Stimulated activated naive CD4-positive, alpha-beta T cell treated with Interleukin-2 at 50 U/mL for 16 hours (primary cell): ENCODE measurements at regions not wholly inside any gene's neighbourhood (a gene's known extent, or its start where the extent isn't known, plus 50 kb on each side); places are given as distances from the start of the nearest gene placed in this dataset.

Source experiments
- DNase-seq: peaks from one replicate; lab custom pipeline; 2025; lab: John Stamatoyannopoulos, UW

DNA sequence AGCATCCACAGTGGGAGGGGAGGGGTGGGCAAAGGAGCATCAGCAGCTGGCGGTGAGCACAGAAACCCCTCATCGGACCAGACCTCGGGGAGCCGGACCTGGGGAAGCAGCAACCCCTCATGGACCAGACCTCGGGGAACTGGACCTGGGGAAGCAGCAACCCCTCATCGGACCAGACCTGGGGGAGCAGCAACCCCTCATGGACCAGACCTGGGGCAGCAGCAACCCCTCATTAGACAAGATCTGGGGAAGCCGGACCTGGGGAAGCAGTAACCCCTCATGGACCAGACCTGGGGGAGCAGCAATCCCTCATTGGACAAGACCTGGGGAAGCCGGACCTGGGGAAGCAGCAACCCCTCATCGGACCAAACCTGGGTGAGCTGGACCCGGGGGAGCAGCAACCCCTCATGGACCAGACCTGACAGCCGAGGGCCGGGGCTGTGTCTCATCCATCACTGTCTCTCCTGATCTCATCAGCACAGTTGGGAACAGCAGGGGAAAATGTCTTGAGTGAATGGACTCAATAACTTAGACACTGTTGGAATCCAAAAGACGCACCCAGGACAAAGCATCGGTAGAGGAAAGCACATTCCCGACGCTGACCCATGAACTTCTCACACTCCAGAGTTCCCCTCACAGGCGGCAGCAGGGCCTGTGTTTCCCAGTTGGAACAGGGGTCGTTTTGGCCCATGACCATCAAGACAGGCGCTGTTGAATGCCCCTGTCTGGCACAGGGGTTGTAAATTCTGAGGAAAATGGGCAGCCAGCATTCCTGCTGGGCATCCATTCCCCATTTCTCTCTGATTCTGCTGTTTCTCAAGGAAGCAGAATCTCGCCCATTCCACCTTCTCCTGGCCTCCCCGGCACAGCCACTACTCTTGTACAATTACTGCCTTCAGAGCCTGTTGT lies 1494.6 kb downstream of the TBC1D22A start:
- no peak for DNase-seq

DNA sequence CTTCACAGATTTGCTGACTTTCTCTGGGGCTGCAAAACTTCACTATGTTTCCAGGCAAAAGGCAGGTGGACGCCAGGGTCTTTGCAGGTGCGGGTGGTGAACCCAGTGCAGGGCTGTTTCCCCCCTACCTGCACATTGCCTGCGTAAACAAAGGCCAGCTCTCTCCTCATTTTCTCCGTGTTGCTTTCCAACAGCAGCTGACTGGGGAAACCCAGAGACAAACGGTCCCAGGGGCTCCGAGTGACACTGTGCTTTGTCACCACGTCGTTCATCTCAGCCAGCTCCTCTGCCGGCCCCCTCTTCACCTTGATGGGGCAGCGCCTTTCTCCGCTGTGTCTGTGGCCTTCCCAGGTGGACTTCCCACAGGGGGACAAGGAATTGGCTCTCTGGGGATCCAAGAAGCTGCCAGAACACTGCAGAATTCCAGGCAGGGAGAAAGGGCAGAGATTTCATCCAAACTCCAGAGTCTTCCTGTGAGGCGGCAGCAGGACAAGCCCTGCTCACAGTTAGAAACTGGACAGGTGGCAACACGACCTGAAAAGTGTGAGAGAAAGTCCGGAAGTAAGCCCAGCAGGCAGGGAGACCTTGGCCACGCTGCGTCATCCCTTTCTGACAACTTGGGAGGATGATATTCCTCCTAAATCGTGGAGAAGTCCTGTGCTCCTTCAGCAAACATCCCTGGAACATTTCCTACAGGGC lies 1493.7 kb downstream of the TBC1D22A start:
- no peak for DNase-seq

DNA sequence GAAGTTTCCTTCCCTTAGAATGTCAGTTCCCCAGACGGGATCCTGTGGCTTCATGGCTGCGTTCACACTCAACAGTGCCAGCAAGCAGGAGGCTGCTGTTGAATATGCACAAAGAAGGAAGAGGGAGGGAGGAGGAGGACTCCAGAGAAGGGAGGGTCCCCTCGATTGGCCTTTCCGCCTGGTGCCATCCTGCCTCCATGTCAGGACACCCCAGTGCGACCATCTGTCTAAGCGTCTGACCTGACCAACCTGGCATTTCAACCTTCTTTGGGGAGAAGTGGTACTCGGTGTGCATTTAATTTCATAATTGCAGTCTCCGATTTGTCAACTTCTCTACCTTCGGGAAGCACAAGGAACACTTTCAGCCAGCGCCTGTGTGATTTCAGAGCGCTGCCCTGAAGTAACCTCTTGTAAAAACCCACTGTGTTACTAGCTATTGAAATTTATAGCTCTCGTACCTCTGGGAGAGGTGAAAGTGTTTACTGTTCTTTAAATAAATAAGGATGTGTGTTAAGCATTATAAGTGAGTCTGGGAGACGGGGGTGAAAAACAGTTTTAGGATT lies 1491.9 kb downstream of the TBC1D22A start:
- no peak for DNase-seq

DNA sequence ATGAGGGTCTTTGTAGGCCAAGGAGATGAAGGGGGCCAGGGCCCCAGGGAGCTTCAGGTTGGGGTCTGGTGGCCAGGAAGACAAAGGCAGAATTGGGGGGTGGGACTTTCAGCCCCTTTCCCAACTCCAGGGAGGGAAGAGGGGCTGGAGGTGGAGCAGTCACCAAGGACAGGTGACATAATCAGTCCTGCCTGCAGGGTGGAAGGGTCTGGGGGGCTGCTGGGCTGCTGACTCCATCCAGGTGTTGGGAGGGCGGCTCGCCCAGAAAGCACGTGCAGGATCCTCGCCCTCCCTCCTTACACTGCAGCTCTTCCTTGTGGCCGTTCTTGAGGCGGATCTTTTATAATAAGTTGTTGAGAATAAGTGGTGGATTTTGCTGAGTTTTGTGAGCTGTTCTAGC lies 1491.1 kb downstream of the TBC1D22A start:
- no peak for DNase-seq

DNA sequence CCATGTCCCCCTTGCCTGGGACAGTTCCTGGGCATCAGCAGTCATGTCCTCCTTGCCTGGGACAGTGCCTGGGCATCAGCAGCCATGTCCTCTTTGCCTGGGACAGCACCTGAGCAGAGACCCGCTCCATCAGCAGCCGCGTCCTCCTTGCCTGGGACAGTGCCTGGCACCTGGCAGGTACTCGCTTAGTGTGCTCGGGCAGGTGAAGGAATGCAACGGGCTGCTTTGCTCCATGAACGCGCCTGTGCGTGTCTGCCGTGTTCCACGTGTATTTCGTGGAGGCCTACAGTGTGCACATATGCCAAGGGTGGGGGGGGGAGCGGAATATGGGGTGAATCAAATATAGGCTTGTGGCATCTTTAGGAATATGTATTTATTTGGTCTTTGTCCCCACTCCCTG lies 1490.7 kb downstream of the TBC1D22A start:
- no peak for DNase-seq

DNA sequence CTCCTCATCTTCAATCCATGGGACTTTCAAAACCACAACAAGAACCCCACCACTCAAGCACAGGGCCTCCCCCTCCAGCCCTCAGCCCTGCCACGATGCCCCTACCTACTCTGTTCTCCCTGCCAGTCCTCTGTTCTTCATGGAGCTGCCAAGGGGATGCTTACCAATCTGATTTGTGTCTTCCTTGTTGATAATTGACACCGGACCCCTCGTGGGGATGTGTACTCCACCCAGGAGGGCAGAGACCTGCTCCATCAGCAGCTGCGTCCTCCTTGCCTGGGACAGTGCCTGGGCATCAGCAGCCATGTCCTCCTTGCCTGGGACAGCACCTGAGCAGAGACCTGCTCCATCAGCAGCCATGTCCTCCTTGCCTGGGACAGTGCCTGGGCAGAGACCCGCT lies 1489.2 kb downstream of the TBC1D22A start:
- DNase-seq: no peak

DNA sequence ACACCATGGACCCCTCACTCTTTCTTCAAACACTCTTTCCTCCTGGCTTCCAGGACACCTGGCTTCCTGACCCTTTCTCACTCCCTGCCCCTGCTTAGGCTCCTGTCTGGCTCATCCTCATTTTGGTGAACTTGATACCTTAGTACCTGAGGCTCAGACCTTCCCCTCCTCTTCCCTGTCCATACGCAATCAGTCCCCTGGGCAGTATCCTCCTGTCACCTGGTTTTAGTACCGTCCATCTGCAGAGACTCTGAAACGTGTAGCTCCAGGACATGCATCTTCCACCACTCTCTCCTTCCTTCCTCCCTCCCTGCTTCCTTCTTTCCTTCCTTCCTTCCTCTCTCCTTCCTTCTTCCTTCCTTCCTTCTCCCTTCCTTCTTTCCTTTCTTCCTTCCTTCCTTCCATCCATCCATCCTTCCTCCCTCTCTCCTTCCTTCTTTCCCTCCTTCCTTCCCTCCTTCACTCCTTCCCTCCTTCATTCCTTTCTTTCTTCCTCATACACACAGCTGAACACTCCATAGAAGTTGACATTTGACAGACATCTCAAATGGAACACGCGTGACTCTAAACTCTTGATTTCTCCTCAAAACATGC lies 1488.6 kb downstream of the TBC1D22A start:
- DNase-seq: no peak

GRCh38 chr22:48250286-48250895 lies 1487.9 kb downstream of the TBC1D22A start:
- DNase-seq: no peak

- DNase-seq: no peak
These were observed 1487.3 kb downstream of the TBC1D22A start for GRCh38 chr22:48249713-48250268.

DNA sequence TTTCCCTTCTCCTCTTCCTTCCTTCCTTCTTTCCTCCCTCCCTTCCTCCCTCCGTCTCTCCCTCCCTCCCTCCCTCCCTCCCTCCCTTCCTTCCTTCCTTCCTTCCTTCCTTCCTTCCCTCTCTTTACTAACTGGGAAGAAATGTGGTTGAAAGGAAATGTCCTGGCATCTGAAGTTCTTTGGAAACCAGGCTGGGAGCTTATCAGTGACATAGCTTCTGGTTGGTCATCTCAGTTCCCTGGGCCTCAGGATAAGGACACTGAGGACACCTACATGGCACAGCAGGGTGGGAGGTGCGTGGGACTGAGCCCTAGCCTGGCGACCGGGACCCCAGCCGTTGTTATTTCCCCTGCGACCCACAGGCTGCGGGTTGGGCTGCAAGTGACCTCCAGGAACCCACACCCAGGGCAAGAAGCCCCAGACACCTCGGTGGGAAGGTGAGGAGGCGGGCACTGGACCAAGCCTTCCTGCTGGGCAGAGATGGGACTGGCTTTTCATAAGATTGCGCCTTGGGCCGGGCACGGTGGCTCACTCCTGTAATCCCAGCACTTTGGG lies 1486.5 kb downstream of the TBC1D22A start:
- no peak for DNase-seq

DNA sequence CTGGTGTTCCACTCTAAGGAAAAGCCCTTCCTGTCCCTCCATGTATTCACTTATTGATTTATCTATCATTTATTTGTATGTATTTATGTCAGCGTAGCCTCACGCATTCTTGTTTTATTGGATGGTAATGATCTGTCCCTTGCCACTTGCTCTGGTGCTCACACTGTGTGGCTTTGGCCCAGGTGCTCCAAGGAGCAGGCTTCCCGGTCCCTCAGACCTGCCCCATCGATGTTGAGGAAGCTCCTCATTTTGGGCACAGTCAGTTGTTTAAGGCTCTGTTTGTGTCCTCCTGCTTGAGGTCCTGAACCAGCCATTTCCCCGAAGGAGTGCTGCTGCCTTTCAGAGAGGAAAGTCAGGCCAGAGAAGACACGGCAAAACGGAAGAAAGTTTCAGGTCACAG lies 1485.4 kb downstream of the TBC1D22A start:
- DNase-seq: no peak

GRCh38 chr22:48245196-48245485 lies 1482.7 kb downstream of the TBC1D22A start:
- DNase-seq: no peak

DNA sequence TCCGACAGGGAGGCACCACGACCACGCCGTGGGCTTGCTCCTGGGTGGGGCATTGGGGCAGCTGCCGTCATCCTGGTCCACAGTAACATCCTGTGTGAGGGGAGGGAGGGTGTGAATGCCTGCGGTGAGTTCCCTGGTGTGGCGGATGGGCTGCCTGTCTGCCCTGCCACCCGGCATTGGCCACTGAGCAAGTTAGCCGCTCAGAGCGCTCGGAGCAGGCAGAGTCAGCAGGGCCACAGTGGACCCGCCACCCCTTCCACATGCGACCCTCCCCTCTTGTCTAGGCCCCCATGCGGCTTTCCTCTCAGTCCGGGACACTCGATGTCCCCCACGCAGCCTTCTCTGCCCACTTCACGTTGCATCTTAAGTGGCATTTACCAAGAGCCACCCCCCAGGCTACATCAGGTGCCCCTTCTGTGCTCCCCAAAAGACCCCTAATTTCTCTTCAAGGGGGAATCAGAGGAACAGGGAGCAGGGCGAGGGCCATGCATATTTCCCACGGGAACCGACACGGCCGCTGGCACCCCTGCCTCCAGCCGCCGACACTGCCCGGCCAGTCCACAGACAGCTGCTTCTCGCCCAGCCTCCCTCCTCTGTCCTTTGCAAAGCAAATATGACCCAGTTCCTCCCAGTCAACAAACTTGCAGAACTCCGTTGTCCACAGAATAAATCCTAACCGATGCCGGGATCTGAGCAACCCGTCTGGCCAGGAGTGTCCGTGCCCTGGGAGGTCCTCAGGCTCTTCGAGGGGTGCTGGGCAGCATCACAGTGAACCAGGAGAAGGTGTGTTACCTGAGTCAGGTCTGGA lies 1482.1 kb downstream of the TBC1D22A start:
- DNase-seq: no peak

DNA sequence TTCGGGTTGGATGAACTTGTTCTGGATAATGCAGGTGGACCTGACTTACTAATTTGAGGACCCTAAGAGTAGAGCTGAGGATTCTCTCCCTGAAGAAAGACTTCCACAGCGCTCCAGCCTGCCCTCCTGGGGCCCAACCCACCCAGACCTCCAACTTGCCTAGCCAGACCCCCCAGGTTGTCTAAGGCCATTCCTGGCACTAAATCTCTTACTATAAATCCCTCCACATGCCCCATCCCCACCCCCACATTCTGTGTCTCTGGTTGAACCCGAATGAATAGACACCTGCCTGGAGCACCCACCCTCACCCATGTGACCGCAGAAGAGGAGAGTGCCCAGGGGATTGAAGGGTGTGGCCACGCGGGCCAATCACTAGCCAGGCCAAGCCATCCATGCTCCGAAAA lies 1480.0 kb downstream of the TBC1D22A start:
- no peak for DNase-seq

DNA sequence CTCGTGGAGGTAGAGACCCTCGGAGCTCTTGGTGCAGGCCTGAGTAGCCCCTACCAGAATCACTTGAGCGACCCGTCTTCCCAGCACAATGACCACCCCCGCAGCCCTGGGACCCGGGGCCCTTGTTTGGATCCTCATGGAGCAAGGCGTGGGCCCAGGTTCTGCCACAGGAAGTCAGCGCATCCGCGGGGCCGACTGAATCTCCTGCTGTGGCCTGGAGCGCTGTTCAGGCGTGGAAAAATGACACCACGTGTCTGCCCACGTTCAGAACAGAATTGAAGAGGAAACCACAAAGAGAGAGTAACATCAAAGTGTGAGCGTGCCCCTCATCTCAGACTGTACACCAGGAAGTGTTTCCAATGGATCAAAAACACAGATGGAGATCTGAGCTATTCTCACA lies 1479.2 kb downstream of the TBC1D22A start:
- DNase-seq: no peak

- no peak for DNase-seq
These were observed 1478.4 kb downstream of the TBC1D22A start for GRCh38 chr22:48240935-48241230.

- no peak for DNase-seq
These were observed 1477.9 kb downstream of the TBC1D22A start for GRCh38 chr22:48240148-48240934.

GRCh38 chr22:48239461-48240147 lies 1477.2 kb downstream of the TBC1D22A start:
- DNase-seq: no peak

DNA sequence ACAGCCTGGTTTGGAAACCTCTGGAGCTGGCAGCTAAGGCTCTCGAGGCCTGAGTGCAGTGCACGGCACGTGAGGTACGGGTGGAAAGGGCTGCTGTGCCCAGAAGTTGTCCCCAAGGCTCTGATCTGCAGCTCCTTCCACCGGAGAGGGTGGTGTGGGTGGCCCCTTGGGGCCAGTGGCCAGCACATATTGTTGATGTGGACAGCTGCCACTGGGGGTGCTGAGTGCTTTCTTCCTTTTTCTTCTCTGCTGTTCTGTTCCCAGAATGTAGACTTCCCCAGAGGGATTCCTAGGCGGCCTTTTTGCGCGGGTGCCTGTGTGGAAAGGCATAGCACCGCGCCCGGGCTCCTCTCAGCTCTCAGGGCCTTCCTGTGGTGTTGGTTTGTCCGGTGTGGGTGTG lies 1476.5 kb downstream of the TBC1D22A start:
- no peak for DNase-seq
